ENCODE measurements at regions not wholly inside any gene's neighbourhood (a gene's known extent, or its start where the extent isn't known, plus 50 kb on each side); places are given as distances from the start of the nearest gene placed in this dataset.

GRCh38 chr14:36068777-36069534 is 107.6 kb downstream of the PTCSC3 start:
- TF ChIP-seq CTCF (IDR thresholded peaks at IDR 0.05; ENCODE audit: low read depth, low read length) = no peak
- no peak overlapping the region for H3K4me3 ChIP-seq (ENCODE audit: low read depth, low read length)

DNA sequence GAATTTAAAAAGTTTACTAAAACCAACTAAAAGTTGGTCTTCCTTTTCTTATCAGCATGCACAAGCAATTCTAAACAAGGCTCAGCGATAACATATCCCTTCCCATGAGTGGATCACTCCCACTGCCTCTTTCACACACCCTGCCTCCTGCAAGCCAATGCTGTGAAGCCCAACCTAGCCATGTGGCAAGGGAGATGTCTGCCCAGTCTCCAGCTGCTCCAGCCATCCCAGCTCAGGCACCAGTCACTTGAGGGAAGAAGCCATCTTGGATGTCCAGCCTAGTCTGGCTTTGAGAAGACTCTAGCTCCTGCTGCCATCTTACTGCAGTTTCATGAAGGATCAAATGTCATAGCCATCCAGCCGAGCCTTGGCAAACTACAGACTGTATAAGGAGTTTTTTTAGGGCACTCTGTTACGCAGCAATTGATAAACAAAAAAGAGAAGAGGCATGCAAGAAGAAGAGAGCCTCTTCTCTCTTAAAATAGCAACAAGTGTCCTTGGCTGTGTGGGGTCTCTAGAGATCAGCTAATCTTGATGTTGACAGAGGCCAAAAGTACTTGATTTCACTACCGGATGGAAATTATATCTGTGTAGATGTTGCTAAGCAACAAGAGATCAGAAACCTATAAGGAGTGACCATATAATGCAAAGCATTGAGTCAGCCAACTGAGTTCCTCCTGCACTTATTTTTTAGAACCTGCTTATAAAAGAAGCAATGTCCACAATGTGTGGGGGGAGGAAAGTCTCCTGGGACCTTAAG is 108.9 kb downstream of the PTCSC3 start:
- TF ChIP-seq CTCF (IDR thresholded peaks at IDR 0.05; ENCODE audit: low read depth, low read length) = no peak
- H3K4me3 ChIP-seq (ENCODE audit: low read depth, low read length) = no peak overlapping the region

DNA sequence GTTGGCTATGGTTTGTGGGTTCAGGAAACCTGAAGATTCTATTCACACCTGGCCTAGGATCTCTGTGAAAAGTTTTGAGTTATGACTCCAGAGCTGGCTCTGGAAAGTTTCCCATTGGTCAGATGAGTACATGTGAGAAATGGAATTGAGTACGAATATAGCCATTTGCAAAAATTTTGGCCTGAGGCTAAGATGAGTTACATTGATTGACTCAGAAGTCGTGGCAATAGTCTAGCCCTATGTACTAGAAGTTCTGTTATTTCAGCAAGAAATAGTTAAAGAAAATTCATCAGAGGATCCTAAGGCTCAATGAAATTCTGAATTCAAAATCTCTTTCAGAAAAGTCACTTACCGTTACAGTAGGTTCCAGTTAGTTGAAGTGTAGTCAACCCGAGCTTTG is 109.9 kb downstream of the PTCSC3 start:
- H3K4me3 ChIP-seq (ENCODE audit: low read depth, low read length) = no peak overlapping the region
- no peak for TF ChIP-seq CTCF (IDR thresholded peaks at IDR 0.05; ENCODE audit: low read depth, low read length)

GRCh38 chr14:36065831-36066230 is 110.7 kb downstream of the PTCSC3 start:
- H3K4me3 ChIP-seq (ENCODE audit: low read depth, low read length) = no peak overlapping the region

DNA sequence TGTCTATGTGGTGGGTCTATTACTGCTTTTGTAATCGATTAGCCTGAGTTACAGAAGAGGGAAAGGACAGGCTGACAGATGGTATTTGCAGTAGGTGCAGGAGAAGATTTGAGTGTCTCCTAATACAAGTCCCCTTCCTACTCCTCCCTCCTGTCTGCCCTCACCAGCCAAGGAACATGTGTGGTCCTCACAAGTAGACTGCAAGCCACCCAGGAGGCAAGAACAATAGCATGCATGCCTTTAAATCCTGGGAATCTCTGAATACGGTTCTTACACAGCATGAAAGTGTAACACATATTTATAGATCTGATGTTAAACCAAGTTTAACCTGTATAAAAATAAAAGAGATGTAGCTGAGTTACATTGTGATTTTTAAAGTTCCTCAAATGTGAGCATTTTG is 117.0 kb downstream of the PTCSC3 start:
- no peak for TF ChIP-seq CTCF (IDR thresholded peaks at IDR 0.05; ENCODE audit: low read depth, low read length)
- no peak overlapping the region for H3K4me3 ChIP-seq (ENCODE audit: low read depth, low read length)

More at GRCh38 chr14:36065831-36066230, 110.7 kb downstream of the PTCSC3 start:
- TF ChIP-seq CTCF (IDR thresholded peaks at IDR 0.05; ENCODE audit: low read depth, low read length) = no peak

GRCh38 chr14:36057452-36058116 is 118.9 kb downstream of the PTCSC3 start:
- H3K4me3 ChIP-seq (ENCODE audit: low read depth, low read length) = no peak overlapping the region
- TF ChIP-seq CTCF (IDR thresholded peaks at IDR 0.05; ENCODE audit: low read depth, low read length) = no peak

DNA sequence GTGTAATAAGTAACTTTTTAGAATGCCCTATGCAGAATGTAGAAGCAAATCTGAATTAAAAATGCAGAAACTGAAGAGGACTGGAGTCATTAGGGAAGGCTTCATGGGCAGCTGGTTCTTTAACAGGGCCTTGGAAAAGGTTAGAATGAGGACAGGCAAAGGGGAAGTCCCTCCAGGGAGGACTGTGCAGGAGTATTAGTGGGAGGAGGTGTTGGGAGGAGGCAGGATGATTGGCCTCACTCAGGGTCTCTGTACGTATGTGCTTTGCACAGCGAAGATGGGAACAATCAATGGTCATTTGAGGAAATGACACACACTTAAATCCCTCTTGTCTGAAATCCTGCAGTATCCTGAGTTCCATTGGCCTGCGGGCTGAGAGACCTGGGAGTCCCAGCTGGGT is 119.7 kb downstream of the PTCSC3 start:
- no peak overlapping the region for H3K4me3 ChIP-seq (ENCODE audit: low read depth, low read length)
- no peak for TF ChIP-seq CTCF (IDR thresholded peaks at IDR 0.05; ENCODE audit: low read depth, low read length)
